GM23338 (cell line): ENCODE measurements at regions not wholly inside any gene's neighbourhood (a gene's known extent, or its start where the extent isn't known, plus 50 kb on each side); places are given as distances from the start of the nearest gene placed in this dataset.

Source experiments
- CTCF ChIP-seq, 2 experiments: fragments of 200-600 bp in 1 of 2; sonication (generic) in 1 of 2; conservative IDR thresholded peaks; 2 replicates each; pipeline versions ENCODE4 v1.5.1 to v1.6.1; 2016 to 2017; ENCODE audit warnings: antibody characterized with exemption in 2 of 2, low read depth in 2 of 2, mild to moderate bottlenecking in 2 of 2, moderate library complexity in 1 of 2
- ETS1 ChIP-seq: IDR thresholded peaks from 2 replicates; pipeline ENCODE4 v1.6.1; 2016; ENCODE audit warnings: antibody characterized with exemption
- EZH2phosphoT487 ChIP-seq: fragments of 200-600 bp; sonication (generic); IDR thresholded peaks from one replicate; pipeline ENCODE4 v1.8.1; 2018; ENCODE audit warnings: antibody characterized with exemption; ENCODE audit not compliant: unreplicated experiment
- STAT1 ChIP-seq: IDR thresholded peaks from one replicate; pipeline ENCODE4 v1.6.1; 2016; ENCODE audit warnings: antibody characterized with exemption; ENCODE audit not compliant: unreplicated experiment

GRCh38 chr3:87855211-87855610, 203.6 kb downstream of the CGGBP1 start:
- TF ChIP-seq ETS1 (no peak), CTCF (conservative IDR thresholded peaks at IDR 0.05; ENCODE audit: low read depth in 2 of 2) (no peak), STAT1 (no peak), EZH2phosphoT487 (no peak)
